ENCODE measurements at regions not wholly inside any gene's neighbourhood (a gene's known extent, or its start where the extent isn't known, plus 50 kb on each side); places are given as distances from the start of the nearest gene placed in this dataset.

DNA sequence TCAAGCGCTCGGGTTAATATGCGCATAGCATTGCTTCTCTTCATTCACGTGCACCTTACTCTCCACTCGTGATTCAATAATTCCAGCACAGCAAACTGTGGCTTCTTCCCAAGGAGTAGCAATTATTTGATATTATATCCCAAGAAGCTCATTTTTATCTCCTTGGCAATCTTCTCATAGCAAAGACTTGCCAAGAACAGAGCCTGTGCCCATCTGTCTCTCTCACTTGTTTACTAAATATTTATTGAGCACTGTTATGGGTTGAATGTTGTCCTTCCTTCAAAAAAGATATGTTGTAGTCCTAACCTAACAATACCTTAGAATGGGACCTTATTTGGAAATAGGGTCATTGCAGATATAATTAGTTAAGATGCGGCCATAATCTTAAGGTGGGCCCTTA is 233.7 kb downstream of the TFCP2L1 start:
- TF ChIP-seq CTCF (IDR thresholded peaks at IDR 0.05; ENCODE audit: poor library complexity): no peak
- TF ChIP-seq EZH2phosphoT487 (IDR thresholded peaks at IDR 0.05; ENCODE audit: low read depth, severe bottlenecking, unreplicated experiment): no peak
- no peak for TF ChIP-seq EZH2 (IDR thresholded peaks at IDR 0.05; ENCODE audit: borderline replicate concordance)
